ENCODE measurements at regions not wholly inside any gene's neighbourhood (a gene's known extent, or its start where the extent isn't known, plus 50 kb on each side); places are given as distances from the start of the nearest gene placed in this dataset.

DNA sequence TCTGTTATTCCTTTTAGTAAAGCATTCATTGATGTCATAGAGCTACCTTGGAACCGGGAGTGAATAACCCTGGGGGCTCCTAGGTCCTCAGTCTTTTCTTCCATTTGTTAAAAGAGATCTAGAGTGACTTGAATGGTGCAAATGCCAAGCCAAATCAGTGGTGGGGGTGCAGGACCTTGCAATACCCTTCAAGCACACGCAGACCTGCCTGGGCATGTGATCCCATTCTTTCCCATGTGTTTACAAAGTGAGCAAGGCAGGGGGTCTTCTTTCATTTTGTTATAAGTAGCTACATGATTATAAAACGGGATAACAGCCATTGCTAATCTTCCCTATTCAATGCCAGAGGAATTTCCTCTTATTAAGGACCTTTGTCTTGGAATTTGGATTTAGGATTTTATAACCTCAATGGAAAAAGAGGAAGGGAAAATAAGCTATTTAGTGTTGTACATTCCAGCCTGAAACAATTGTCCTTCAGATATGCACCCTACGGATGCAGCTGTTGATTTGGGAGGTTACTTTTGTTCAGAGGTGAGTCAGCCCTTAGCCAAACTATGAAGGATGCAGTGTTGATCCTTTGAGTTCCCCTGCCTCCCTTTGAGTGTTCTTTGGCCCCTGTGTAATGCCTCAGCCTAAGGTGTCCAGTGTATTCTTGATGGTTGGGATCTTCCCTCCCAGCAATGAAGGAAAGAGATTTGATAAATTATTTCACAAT lies 623.8 kb upstream of the HTR2C start:
- Histone ChIP-seq H3K4me3 (ENCODE audit: low read depth, low read length) (no peak overlapping the region), H3K27me3 (ENCODE audit: control insufficient read depth, insufficient read depth, low read length) (no peaks in the 10 kb centered on the region), H3K36me3 (ENCODE audit: control insufficient read depth, insufficient read depth, low read length) (no peaks in the 10 kb centered on the region), H3K9ac (ENCODE audit: low read depth, low read length) (no peak overlapping the region), H3K4me1 (ENCODE audit: control insufficient read depth, insufficient read depth, low read length) (peaks cover 14% of the 10 kb centered on the region), H3K9me3 (ENCODE audit: control insufficient read depth, insufficient read depth, low read length) (no peaks in the 10 kb centered on the region)

DNA sequence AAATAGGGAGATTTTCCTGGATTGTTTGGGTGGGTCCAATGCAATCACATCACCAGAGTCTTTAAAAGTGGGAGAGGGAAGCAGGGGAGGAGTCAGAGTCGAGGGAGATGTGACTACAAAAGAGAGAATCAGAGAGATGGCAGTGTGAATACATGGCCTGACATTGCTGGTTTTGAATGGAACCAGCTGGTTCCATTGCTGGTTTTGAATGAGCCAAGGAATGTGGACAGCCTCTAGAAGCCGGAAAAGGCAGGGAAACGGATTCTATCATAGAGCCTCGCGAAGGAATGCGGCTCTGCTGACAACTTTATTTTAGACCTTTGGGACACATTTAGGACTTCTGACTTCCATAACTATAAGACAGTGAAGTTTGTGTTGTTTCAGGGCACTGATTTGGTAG lies 627.0 kb upstream of the HTR2C start:
- H3K4me3 ChIP-seq (ENCODE audit: low read depth, low read length), result no peak overlapping the region
- H3K36me3 ChIP-seq (ENCODE audit: control insufficient read depth, insufficient read depth, low read length), result peaks cover 5% of the 10 kb centered on the region

GRCh38 chrX:113954297-113954696 lies 629.6 kb upstream of the HTR2C start:
- Histone ChIP-seq H3K4me1 (ENCODE audit: control insufficient read depth, insufficient read depth, low read length) (no peaks in the 10 kb centered on the region), H3K27me3 (ENCODE audit: control insufficient read depth, insufficient read depth, low read length) (no peaks in the 10 kb centered on the region), H3K4me3 (ENCODE audit: low read depth, low read length) (no peak overlapping the region), H3K36me3 (ENCODE audit: control insufficient read depth, insufficient read depth, low read length) (peaks cover 5% of the 10 kb centered on the region), H3K9ac (ENCODE audit: low read depth, low read length) (no peak overlapping the region), H3K9me3 (ENCODE audit: control insufficient read depth, insufficient read depth, low read length) (no peaks in the 10 kb centered on the region)

More for the DNA sequence above, 627.0 kb upstream of the HTR2C start:
- Histone ChIP-seq H3K9ac (ENCODE audit: low read depth, low read length) (no peak overlapping the region), H3K4me1 (ENCODE audit: control insufficient read depth, insufficient read depth, low read length) (peaks cover 14% of the 10 kb centered on the region), H3K27me3 (ENCODE audit: control insufficient read depth, insufficient read depth, low read length) (no peaks in the 10 kb centered on the region), H3K9me3 (ENCODE audit: control insufficient read depth, insufficient read depth, low read length) (no peaks in the 10 kb centered on the region)

- Histone ChIP-seq H3K36me3 (ENCODE audit: control insufficient read depth, insufficient read depth, low read length) (peaks cover 5% of the 10 kb centered on the region), H3K9ac (ENCODE audit: low read depth, low read length) (no peak overlapping the region), H3K4me1 (ENCODE audit: control insufficient read depth, insufficient read depth, low read length) (peaks cover 3% of the 10 kb centered on the region), H3K9me3 (ENCODE audit: control insufficient read depth, insufficient read depth, low read length) (no peaks in the 10 kb centered on the region), H3K27me3 (ENCODE audit: control insufficient read depth, insufficient read depth, low read length) (no peaks in the 10 kb centered on the region), H3K4me3 (ENCODE audit: low read depth, low read length) (no peak overlapping the region)
Measured at GRCh38 chrX:113950081-113950678, 633.7 kb upstream of the HTR2C start.

GRCh38 chrX:113947548-113947947 lies 636.3 kb upstream of the HTR2C start:
- H3K4me3 ChIP-seq (ENCODE audit: low read depth, low read length), result no peak overlapping the region
- H3K9me3 ChIP-seq (ENCODE audit: control insufficient read depth, insufficient read depth, low read length), result no peaks in the 10 kb centered on the region
- peaks cover 3% of the 10 kb centered on the region for H3K4me1 ChIP-seq (ENCODE audit: control insufficient read depth, insufficient read depth, low read length)
- no peaks in the 10 kb centered on the region for H3K36me3 ChIP-seq (ENCODE audit: control insufficient read depth, insufficient read depth, low read length)
- H3K9ac ChIP-seq (ENCODE audit: low read depth, low read length), result no peak overlapping the region
- H3K27me3 ChIP-seq (ENCODE audit: control insufficient read depth, insufficient read depth, low read length), result no peaks in the 10 kb centered on the region

DNA sequence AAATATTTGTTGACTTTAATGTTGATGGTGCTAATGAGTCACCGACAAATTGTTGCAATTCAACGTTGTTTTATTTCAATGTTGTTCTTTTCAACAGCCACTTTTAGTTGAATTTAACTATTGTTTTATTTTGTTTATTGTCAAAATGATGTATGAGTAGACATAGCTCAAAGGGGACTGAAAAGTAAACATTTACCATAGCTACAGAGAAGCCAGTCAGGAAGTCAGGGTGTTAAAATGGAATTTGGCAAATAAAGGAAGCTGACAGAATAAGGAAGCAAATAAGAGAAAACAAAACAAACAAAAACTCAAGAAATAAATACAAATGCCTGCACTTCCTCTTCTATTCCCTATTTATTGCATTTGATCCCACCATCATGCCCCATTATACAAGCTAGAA lies 648.4 kb upstream of the HTR2C start:
- H3K36me3 ChIP-seq (ENCODE audit: control insufficient read depth, insufficient read depth, low read length), result no peaks in the 10 kb centered on the region
- H3K9ac ChIP-seq (ENCODE audit: low read depth, low read length), result no peak overlapping the region
- no peaks in the 10 kb centered on the region for H3K9me3 ChIP-seq (ENCODE audit: control insufficient read depth, insufficient read depth, low read length)
- H3K4me3 ChIP-seq (ENCODE audit: low read depth, low read length), result no peak overlapping the region
- H3K27me3 ChIP-seq (ENCODE audit: control insufficient read depth, insufficient read depth, low read length), result no peaks in the 10 kb centered on the region
- H3K4me1 ChIP-seq (ENCODE audit: control insufficient read depth, insufficient read depth, low read length), result peaks cover 3% of the 10 kb centered on the region

GRCh38 chrX:113933931-113934330 lies 650.0 kb upstream of the HTR2C start:
- no peaks in the 10 kb centered on the region for H3K9me3 ChIP-seq (ENCODE audit: control insufficient read depth, insufficient read depth, low read length)
- H3K4me3 ChIP-seq (ENCODE audit: low read depth, low read length), result no peak overlapping the region
- H3K36me3 ChIP-seq (ENCODE audit: control insufficient read depth, insufficient read depth, low read length), result no peaks in the 10 kb centered on the region
- no peak overlapping the region for H3K9ac ChIP-seq (ENCODE audit: low read depth, low read length)
- no peaks in the 10 kb centered on the region for H3K27me3 ChIP-seq (ENCODE audit: control insufficient read depth, insufficient read depth, low read length)
- peaks cover 10% of the 10 kb centered on the region for H3K4me1 ChIP-seq (ENCODE audit: control insufficient read depth, insufficient read depth, low read length)

DNA sequence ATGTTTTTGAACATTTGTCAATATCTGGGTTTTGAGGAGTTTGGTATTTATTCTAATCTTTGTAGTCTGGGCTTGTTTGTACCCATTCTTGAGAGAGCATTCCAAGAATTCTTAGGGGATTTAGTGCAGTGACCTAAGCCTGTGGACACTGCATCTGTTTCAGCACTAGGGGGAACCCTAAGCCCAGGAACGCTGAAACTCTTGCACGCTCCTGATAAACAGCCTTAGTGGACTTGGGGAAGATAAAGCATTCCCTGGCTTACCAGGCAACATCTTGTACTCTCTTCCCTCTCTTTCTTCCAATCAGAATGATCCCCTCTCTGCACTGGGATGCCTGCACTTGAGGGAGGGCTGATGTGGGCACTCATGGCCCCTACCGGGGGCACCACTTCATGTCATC lies 654.9 kb upstream of the HTR2C start:
- Histone ChIP-seq H3K9ac (ENCODE audit: low read depth, low read length) (no peak overlapping the region), H3K4me3 (ENCODE audit: low read depth, low read length) (no peak overlapping the region), H3K36me3 (ENCODE audit: control insufficient read depth, insufficient read depth, low read length) (no peaks in the 10 kb centered on the region), H3K4me1 (ENCODE audit: control insufficient read depth, insufficient read depth, low read length) (peaks cover 7% of the 10 kb centered on the region), H3K27me3 (ENCODE audit: control insufficient read depth, insufficient read depth, low read length) (no peaks in the 10 kb centered on the region), H3K9me3 (ENCODE audit: control insufficient read depth, insufficient read depth, low read length) (no peaks in the 10 kb centered on the region)

- Histone ChIP-seq H3K4me3 (ENCODE audit: low read depth, low read length) (no peak overlapping the region), H3K4me1 (ENCODE audit: control insufficient read depth, insufficient read depth, low read length) (no peaks in the 10 kb centered on the region), H3K27me3 (ENCODE audit: control insufficient read depth, insufficient read depth, low read length) (no peaks in the 10 kb centered on the region), H3K9ac (ENCODE audit: low read depth, low read length) (no peak overlapping the region), H3K36me3 (ENCODE audit: control insufficient read depth, insufficient read depth, low read length) (no peaks in the 10 kb centered on the region), H3K9me3 (ENCODE audit: control insufficient read depth, insufficient read depth, low read length) (no peaks in the 10 kb centered on the region)
Measured at GRCh38 chrX:113920661-113921060, 663.2 kb upstream of the HTR2C start.

GRCh38 chrX:113919387-113919786 lies 664.5 kb upstream of the HTR2C start:
- H3K4me1 ChIP-seq (ENCODE audit: control insufficient read depth, insufficient read depth, low read length), result no peaks in the 10 kb centered on the region
- H3K9me3 ChIP-seq (ENCODE audit: control insufficient read depth, insufficient read depth, low read length), result no peaks in the 10 kb centered on the region
- no peak overlapping the region for H3K4me3 ChIP-seq (ENCODE audit: low read depth, low read length)
- H3K27me3 ChIP-seq (ENCODE audit: control insufficient read depth, insufficient read depth, low read length), result no peaks in the 10 kb centered on the region
- no peaks in the 10 kb centered on the region for H3K36me3 ChIP-seq (ENCODE audit: control insufficient read depth, insufficient read depth, low read length)
- no peak overlapping the region for H3K9ac ChIP-seq (ENCODE audit: low read depth, low read length)

GRCh38 chrX:113906168-113906567 lies 677.7 kb upstream of the HTR2C start:
- no peak overlapping the region for H3K9ac ChIP-seq (ENCODE audit: low read depth, low read length)
- H3K4me3 ChIP-seq (ENCODE audit: low read depth, low read length), result no peak overlapping the region
- H3K9me3 ChIP-seq (ENCODE audit: control insufficient read depth, insufficient read depth, low read length), result no peaks in the 10 kb centered on the region

DNA sequence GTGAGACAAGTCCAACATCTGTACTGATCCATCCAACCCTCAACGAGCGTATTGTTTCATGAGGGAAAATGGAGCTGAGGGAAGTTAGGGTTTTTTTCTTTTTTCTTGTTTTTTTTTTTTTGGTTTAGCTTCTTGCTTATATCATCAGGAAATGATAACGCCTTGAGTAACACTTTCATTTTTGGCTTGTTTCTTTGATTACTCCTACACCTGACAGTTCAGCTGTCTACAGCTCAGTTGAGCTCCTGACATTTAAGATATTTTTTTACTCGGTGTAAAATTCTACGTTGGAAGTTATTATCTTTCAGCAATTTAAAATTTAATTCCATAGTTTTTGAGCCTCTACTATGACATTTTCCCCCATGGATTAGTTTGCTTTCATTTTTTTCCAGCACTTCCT lies 691.0 kb upstream of the HTR2C start:
- no peaks in the 10 kb centered on the region for H3K27me3 ChIP-seq (ENCODE audit: control insufficient read depth, insufficient read depth, low read length)
- no peaks in the 10 kb centered on the region for H3K36me3 ChIP-seq (ENCODE audit: control insufficient read depth, insufficient read depth, low read length)
- no peaks in the 10 kb centered on the region for H3K4me1 ChIP-seq (ENCODE audit: control insufficient read depth, insufficient read depth, low read length)
- no peak overlapping the region for H3K9ac ChIP-seq (ENCODE audit: low read depth, low read length)
- H3K9me3 ChIP-seq (ENCODE audit: control insufficient read depth, insufficient read depth, low read length), result no peaks in the 10 kb centered on the region
- no peak overlapping the region for H3K4me3 ChIP-seq (ENCODE audit: low read depth, low read length)

More at GRCh38 chrX:113906168-113906567, 677.7 kb upstream of the HTR2C start:
- Histone ChIP-seq H3K4me1 (ENCODE audit: control insufficient read depth, insufficient read depth, low read length) (peaks cover 2% of the 10 kb centered on the region), H3K27me3 (ENCODE audit: control insufficient read depth, insufficient read depth, low read length) (no peaks in the 10 kb centered on the region), H3K36me3 (ENCODE audit: control insufficient read depth, insufficient read depth, low read length) (no peaks in the 10 kb centered on the region)

All from iPS-15b (cell line).